ENCODE measurements at regions not wholly inside any gene's neighbourhood (a gene's known extent, or its start where the extent isn't known, plus 50 kb on each side); places are given as distances from the start of the nearest gene placed in this dataset.

GRCh38 chr1:36722871-36723270, 240.2 kb upstream of the CSF3R start:
- Histone ChIP-seq H3K36me3 (ENCODE audit: control insufficient read depth, insufficient read depth, low read length) (no peaks in the 10 kb centered on the region), H3K27me3 (ENCODE audit: control insufficient read depth, insufficient read depth, low read length) (no peaks in the 10 kb centered on the region), H3K4me3 (ENCODE audit: low read depth, low read length) (no peak overlapping the region)
- DNase-seq (ENCODE audit: low read depth): no peak
- TF ChIP-seq, protein P1, sequence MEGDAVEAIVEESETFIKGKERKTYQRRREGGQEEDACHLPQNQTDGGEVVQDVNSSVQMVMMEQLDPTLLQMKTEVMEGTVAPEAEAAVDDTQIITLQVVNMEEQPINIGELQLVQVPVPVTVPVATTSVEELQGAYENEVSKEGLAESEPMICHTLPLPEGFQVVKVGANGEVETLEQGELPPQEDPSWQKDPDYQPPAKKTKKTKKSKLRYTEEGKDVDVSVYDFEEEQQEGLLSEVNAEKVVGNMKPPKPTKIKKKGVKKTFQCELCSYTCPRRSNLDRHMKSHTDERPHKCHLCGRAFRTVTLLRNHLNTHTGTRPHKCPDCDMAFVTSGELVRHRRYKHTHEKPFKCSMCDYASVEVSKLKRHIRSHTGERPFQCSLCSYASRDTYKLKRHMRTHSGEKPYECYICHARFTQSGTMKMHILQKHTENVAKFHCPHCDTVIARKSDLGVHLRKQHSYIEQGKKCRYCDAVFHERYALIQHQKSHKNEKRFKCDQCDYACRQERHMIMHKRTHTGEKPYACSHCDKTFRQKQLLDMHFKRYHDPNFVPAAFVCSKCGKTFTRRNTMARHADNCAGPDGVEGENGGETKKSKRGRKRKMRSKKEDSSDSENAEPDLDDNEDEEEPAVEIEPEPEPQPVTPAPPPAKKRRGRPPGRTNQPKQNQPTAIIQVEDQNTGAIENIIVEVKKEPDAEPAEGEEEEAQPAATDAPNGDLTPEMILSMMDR (IDR thresholded peaks at IDR 0.05; ENCODE audit: insufficient read depth, low read depth, low read length): no peak
- CTCF ChIA-PET: no interaction called here
- POLR2A ChIA-PET: no interaction called here

DNA sequence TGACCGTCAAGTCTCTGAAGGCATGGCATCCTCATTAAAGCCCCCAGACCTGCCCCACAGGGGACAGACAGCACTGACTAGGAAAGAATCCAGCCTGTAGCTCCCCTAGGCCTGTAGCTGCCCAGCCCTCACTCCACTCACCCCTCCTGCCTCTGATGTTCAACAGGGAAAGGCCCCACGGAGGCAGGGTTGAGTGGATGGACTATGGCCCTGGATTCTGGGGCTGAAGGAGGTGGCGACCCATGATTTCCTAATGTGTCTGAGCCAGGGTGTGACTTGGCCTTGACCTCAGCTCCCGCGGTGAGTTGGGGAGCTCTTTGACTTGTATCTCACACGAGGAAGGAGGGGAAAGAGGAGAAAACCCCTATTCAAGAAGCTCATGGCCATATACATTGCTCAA, 238.5 kb upstream of the CSF3R start:
- Histone ChIP-seq H3K27me3 (ENCODE audit: control insufficient read depth, insufficient read depth, low read length) (no peaks in the 10 kb centered on the region), H3K4me3 (ENCODE audit: low read depth, low read length) (no peak overlapping the region), H3K36me3 (ENCODE audit: control insufficient read depth, insufficient read depth, low read length) (no peaks in the 10 kb centered on the region)
- DNase-seq (ENCODE audit: low read depth): no peak
- TF ChIP-seq, protein P1 (IDR thresholded peaks at IDR 0.05; ENCODE audit: insufficient read depth, low read depth, low read length): no peak
- ChIA-PET CTCF (no interaction called here), POLR2A (no interaction called here)

DNA sequence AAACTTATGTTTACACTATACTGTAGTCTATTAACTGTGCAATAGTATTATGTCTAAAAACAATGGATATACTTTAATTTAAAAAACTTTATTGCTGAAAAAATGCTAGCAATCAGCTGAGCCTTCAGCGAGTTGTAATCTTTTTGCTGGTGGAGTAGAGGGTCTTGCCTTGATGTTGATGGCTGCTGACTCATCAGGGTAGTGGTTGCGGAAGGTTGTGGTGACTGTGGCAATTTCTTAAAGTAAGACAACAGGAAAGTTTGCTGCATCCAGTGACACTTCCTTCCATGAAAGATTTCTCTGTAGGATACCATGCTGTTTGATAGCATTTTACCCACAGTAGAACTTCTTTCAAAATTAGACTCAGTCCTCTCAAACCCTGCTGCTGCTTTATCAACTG, 234.7 kb upstream of the CSF3R start:
- no peak overlapping the region for H3K4me3 ChIP-seq (ENCODE audit: low read depth, low read length)
- ChIA-PET POLR2A (no interaction called here), CTCF (interaction anchor here (1.1 kb wide), 1 partner anchor 17 kb away, joined by 3 read pairs; no protein-coding TSS in a partner anchor)

GRCh38 chr1:36715797-36716196, 233.1 kb upstream of the CSF3R start:
- ChIA-PET CTCF (no interaction called here), POLR2A (no interaction called here)
- no peak for DNase-seq (ENCODE audit: low read depth)
- TF ChIP-seq, protein P1 (IDR thresholded peaks at IDR 0.05; ENCODE audit: insufficient read depth, low read depth, low read length): no peak
- H3K27me3 ChIP-seq (ENCODE audit: control insufficient read depth, insufficient read depth, low read length): no peaks in the 10 kb centered on the region
- H3K36me3 ChIP-seq (ENCODE audit: control insufficient read depth, insufficient read depth, low read length): no peaks in the 10 kb centered on the region
- H3K4me3 ChIP-seq (ENCODE audit: low read depth, low read length): no peak overlapping the region

More for the DNA sequence above, 234.7 kb upstream of the CSF3R start:
- Histone ChIP-seq H3K27me3 (ENCODE audit: control insufficient read depth, insufficient read depth, low read length) (no peaks in the 10 kb centered on the region), H3K36me3 (ENCODE audit: control insufficient read depth, insufficient read depth, low read length) (no peaks in the 10 kb centered on the region)
- TF ChIP-seq, protein P1 (IDR thresholded peaks at IDR 0.05; ENCODE audit: insufficient read depth, low read depth, low read length): no peak
- DNase-seq (ENCODE audit: low read depth): no peak

- no peak for DNase-seq (ENCODE audit: low read depth)
- TF ChIP-seq, protein P1 (IDR thresholded peaks at IDR 0.05; ENCODE audit: insufficient read depth, low read depth, low read length): no peak
- CTCF ChIA-PET: no interaction called here
- H3K27me3 ChIP-seq (ENCODE audit: control insufficient read depth, insufficient read depth, low read length): peaks cover 6% of the 10 kb centered on the region; the same call in 1 of the 2 replicates
- POLR2A ChIA-PET: no interaction called here
- no peak overlapping the region for H3K4me3 ChIP-seq (ENCODE audit: low read depth, low read length)
- no peaks in the 10 kb centered on the region for H3K36me3 ChIP-seq (ENCODE audit: control insufficient read depth, insufficient read depth, low read length)
Observed at GRCh38 chr1:36714301-36714700, 231.6 kb upstream of the CSF3R start.
